NCI-H1105 (cell line): ENCODE measurements at regions not wholly inside any gene's neighbourhood (a gene's known extent, or its start where the extent isn't known, plus 50 kb on each side); places are given as distances from the start of the nearest gene placed in this dataset.

ENCODE experiments used
- DNase-seq: peaks from one replicate; lab custom pipeline; 2025; lab: John Stamatoyannopoulos, UW

DNA sequence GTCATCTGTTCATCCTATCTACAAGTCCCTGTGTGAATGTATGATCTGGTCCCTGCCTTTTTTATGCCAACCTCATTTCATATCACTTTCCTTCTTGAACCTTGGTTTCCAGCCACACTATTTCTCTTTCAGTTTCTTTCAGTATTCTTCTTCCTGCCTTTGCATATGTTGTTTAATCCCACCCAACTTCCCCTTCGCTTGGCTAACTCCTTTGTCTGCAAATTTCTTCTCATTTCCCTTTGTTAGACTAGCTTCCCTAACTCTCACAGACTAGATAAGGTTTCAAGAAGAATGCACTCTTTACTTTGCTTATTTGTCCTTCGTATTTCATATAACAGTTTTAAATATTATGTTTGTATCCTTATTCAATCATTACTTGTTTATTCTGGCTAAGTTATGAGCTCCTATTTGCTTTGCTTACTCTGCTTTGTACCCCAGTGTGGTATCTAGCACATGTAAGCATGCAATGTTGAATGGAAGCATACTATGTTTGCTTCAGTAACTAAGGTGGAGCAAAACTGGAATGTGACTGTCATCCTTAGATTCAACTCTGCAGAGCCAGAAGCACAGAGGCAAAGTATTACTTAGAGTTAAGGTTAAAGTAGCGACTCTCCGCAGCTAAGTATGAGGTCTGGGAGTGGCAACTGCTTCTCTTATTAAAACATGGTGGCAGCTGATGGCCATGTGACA, 681.3 kb downstream of the CPS1 start:
- DNase-seq = no peak

- no peak for DNase-seq
Measured at GRCh38 chr2:211241891-211242290, 685.5 kb downstream of the CPS1 start.

DNA sequence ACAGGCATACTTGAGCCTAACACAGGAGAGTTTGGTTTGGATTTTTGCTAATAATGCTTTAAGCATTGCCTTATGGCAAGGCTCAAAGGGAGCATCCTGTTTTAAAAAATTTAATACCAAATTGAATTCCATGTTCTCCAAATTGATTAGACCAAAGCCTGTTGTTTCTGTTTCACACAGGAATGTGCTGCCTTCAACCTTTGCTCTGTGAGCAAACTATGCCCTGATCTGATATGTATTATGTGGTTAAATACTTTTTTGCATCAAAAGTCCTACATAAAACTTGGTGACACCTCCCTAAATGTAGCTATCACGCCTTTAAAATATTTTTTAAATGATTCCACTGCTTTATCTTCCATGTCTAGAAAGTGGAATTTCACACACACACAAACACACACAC, 691.4 kb downstream of the CPS1 start:
- DNase-seq = no peak

DNA sequence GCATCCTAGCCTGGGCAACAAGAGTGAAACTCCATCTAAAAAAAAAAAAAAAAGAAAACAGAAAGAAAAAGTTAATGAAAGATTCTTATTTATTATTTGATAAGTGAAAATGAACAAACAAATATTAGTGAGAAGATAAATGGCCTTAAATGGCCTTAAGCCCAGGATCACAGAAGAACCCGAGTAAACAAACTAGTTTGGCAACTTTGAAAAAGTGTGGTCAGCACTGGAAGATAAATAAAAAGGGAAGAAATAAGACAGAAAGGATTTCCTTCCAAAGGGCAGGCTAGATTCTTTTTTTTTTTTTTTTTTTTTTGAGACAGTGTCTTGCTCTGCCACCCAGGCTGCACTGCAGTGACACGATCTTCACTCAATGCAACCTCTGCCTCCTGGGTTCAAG, 692.4 kb downstream of the CPS1 start:
- DNase-seq = no peak

- DNase-seq = no peak
Measured at GRCh38 chr2:211251016-211251415, 694.6 kb downstream of the CPS1 start.

GRCh38 chr2:211258646-211259335, 702.4 kb downstream of the CPS1 start:
- DNase-seq = no peak

DNA sequence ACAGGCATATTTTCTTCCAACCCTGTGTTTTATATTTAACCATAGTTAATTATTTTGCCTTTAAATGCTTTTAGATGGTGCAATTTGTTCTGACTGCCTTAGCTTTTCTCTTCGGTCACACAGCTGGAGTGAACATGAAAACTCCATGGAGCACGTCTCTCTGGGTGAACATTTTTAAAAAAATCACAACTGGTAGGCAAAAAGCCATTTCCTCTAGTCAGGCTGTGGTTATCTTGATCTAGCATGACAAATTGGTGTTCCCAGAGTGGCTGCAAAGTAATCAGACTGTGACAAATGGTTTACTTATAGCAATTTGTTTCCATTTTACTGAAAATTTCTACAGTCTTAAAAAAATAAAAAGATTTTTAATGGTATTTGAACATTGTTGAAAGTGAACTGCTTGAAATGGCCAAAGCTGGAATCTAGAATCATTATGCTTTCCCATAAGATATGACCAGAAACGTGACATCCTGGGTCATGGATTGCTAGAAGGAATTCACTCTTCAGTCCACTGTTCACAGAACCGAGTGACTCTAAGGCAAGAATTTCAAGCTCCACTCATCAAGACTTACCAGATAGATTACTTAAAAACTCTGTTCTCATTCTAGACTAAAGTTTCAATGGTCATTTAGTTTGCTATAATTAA, 703.6 kb downstream of the CPS1 start:
- DNase-seq = no peak

DNA sequence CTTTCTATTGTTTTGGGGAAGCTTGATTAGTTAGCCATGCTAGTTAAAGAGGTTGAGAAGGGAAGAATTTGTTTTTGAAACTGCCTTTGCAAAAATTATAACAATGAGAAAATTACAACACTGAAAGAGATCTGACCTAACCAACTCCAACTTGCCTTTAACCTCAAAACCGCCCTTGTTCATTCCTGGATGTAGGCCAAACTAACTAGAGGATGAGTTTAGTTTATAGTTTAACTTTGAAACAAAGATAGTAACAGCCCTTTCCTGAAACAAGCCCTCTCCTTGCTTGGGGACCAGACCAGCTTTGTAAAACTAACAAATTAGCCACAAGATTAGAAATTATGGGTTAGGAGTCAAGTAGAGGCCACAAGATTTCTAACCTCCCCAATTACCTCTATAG, 713.9 kb downstream of the CPS1 start:
- DNase-seq = no peak

DNA sequence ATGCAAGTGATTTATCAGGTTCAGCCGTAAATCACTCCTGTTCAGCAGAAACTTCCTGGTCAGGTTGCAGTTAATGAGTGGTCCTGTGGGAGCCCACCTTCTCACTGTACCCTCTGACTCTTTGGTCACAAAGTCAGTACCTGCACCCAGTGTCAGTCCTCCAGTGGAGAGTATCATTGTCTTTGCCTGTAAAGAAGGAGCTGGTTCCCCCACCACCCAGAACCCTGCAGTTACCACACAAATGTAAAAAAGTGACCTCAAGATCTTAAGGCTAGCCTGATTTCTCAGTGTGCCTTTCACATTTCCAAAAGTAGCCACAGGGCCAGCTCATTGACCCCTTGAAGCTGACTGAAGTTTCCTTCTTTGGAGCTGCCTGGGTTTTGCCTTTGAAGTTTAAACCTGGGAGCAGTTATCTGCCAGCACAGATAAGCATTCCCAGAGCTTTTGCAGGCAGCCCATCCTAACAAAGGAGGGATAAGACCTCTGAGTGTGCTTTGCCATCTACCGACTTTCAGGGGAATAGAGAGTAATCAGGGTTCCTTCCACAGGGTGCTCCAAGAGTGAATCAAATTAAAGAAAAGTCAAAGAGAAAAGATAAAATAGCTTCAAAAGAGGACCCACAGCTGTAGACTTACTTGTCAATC, 725.2 kb downstream of the CPS1 start:
- DNase-seq = no peak

GRCh38 chr2:211302676-211303075, 746.3 kb downstream of the CPS1 start:
- no peak for DNase-seq

DNA sequence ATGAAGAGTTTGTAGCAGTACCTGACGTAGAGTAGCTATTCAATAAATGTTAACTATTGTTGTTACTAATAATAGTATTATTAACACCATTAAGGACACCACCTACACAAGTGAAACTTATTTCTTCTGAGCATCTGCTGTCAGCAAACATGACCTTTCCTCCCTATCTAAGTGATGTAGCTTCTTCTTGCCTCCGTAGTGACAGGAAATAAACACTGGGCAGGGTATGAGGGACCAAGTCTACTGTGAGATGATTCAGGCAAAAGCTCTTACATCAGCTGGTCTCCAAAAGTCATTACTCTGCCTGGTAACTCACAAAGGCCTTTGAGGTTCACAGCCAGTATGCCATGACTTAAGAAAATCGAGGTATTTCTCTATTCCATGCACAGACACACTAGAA, 750.5 kb downstream of the CPS1 start:
- DNase-seq = no peak
